ENCODE measurements at regions not wholly inside any gene's neighbourhood (a gene's known extent, or its start where the extent isn't known, plus 50 kb on each side); places are given as distances from the start of the nearest gene placed in this dataset.

DNA sequence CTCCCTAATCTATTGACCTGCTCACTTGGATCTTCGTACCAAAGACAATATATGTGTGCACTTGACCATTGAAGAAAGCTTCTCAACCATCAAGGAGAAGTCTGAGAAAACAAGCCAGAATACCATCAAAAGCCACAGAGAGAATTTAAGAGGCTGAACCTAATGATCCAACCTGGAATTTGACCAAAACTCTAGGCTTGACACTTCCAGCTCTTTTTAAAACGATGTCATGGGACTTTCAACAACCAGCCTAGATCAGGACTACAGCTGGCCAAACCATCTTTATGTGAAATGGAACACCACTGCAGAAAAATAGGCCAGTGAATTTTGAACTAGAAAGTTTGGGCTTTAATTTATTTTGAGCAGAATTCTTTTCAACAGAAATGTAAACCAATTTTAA lies 444.4 kb downstream of the LTN1 start (continued):
- TF ChIP-seq FOXP4 (CRISPR knock-in tag; IDR thresholded peaks at IDR 0.05): no peak
- TF ChIP-seq GTF2I (CRISPR knock-in tag; conservative IDR thresholded peaks at IDR 0.05): no peak
- TF ChIP-seq NFE2L1 (CRISPR knock-in tag; IDR thresholded peaks at IDR 0.05): no peak
- no peak for TF ChIP-seq ZNF121 (CRISPR knock-in tag; IDR thresholded peaks at IDR 0.05)

DNA sequence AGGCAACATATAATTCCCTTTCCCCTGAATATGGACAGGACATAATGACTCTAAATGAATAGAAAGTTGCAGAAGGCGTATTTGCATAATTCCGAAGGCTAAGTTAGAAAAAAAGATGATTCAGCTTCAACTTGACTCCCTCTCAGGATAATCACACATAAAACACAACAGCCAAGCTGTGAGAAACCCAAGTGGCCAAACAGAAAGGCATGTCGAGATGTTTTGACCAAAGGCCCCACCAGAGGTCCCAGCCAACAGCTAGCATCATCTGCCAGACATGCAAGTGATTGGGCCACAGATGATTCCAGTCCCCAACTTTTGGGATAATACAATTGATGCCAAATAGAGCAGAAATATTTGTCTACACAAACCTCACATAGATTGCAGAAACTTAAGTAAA lies 444.9 kb downstream of the LTN1 start:
- no peaks in the 10 kb centered on the region for H3K27me3 Mint-ChIP-seq (ENCODE audit: low read depth)
- H3K27ac Mint-ChIP-seq: no peak overlapping the region
- ChIA-PET POLR2A (no interaction called here), CTCF (no interaction called here)
- TF ChIP-seq OVOL2 (CRISPR knock-in tag; IDR thresholded peaks at IDR 0.05; ENCODE audit: borderline replicate concordance) (no peak), MYBL2 (CRISPR knock-in tag; IDR thresholded peaks at IDR 0.05) (no peak), ERG (CRISPR knock-in tag; IDR thresholded peaks at IDR 0.05) (no peak), FOXK1 (CRISPR knock-in tag; IDR thresholded peaks at IDR 0.05) (no peak), PRDM15 (CRISPR knock-in tag; IDR thresholded peaks at IDR 0.05) (no peak), RELA (CRISPR knock-in tag; IDR thresholded peaks at IDR 0.05; ENCODE audit: borderline replicate concordance) (no peak), ZNF317 (CRISPR knock-in tag; IDR thresholded peaks at IDR 0.05; ENCODE audit: borderline replicate concordance, low read depth) (no peak), RORB (CRISPR knock-in tag; IDR thresholded peaks at IDR 0.05) (no peak), EMX1 (CRISPR knock-in tag; IDR thresholded peaks at IDR 0.05) (no peak), TEAD1 (CRISPR knock-in tag; IDR thresholded peaks at IDR 0.05) (no peak), PRRX2 (CRISPR knock-in tag; IDR thresholded peaks at IDR 0.05) (no peak)
- TF ChIP-seq, protein P1, sequence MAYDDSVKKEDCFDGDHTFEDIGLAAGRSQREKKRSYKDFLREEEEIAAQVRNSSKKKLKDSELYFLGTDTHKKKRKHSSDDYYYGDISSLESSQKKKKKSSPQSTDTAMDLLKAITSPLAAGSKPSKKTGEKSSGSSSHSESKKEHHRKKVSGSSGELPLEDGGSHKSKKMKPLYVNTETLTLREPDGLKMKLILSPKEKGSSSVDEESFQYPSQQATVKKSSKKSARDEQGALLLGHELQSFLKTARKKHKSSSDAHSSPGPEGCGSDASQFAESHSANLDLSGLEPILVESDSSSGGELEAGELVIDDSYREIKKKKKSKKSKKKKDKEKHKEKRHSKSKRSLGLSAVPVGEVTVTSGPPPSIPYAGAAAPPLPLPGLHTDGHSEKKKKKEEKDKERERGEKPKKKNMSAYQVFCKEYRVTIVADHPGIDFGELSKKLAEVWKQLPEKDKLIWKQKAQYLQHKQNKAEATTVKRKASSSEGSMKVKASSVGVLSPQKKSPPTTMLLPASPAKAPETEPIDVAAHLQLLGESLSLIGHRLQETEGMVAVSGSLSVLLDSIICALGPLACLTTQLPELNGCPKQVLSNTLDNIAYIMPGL (CRISPR knock-in tag; IDR thresholded peaks at IDR 0.05): no peak
- TF ChIP-seq, protein P2, sequence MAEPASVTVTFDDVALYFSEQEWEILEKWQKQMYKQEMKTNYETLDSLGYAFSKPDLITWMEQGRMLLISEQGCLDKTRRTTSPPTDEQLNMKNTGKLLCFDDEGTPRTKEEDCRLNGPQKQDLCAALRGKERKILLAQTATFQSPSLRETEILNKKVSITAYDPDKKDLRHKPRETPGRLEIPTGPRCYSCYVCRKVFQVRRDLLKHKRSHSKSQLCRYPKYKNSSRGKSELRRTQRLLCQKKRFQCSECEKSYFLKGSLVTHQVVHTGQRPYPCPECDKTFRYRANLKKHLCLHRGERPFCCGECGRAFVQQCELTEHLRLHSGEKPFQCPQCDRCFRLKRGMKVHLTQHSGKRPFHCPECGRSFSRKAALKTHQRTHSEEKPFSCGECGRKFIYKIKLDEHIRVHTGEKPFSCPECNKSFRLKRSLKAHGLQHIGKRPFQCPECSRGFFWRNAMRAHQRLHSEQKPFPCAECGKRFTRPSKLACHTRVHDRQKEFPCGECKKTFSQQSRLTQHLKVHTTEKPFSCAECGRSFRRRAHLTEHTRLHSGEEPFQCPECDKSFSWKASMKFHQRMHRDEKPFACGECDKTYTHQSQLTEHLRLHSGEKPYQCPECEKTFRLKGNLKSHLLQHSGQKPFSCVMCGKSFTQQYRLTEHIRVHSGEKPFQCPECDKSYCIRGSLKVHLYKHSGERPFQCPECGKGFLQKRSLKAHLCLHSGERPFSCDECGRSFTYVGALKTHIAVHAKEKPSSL (CRISPR knock-in tag; conservative IDR thresholded peaks at IDR 0.05): no peak
- no peak overlapping the region for H3K4me3 Mint-ChIP-seq
- H3K9me3 Mint-ChIP-seq: peaks cover 21% of the 10 kb centered on the region
- no peaks in the 10 kb centered on the region for H3K36me3 Mint-ChIP-seq
- H3K4me1 Mint-ChIP-seq: no peaks in the 10 kb centered on the region
- DNase-seq (ENCODE audit: low spot score) (no peak), ATAC-seq (no peak)
